ENCODE measurements at regions not wholly inside any gene's neighbourhood (a gene's known extent, or its start where the extent isn't known, plus 50 kb on each side); places are given as distances from the start of the nearest gene placed in this dataset.

DNA sequence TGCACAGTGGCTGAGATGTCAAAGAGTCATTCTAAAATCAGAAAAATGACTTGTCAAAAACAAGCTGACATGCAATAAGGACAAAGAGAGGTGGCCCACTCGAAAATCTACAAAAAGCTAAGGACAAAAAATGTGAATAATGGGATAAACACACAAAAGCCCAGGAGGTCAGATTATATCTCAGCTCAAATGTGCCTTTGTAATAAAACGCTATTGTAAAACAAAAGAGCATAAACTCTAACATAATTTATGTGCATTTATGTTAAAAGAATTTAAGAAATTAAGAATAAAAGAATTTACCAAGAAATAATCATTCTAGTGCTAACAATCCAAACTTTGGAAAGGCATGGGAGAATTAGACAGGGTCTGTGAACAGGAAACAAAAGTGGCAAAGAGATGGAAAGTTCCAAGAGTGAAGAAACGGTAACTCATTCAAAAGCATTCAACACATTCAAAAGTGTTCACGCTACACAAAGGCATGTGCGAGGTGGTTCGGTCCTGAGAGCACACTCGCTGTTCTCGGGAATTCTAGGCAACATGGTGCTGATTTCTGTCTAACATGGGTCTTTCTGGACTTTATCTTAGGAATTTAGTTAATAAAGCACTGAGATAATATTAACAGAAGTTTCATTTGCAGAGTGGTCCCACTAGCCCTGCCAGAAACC is 197.7 kb downstream of the KATNAL1 start:
- intact Hi-C loops (cut with micrococcal nuclease) = loop anchor here (10.0 kb wide), 2 partner anchors 935 to 1055 kb away; partner anchors contain the start of gene HSPH1

DNA sequence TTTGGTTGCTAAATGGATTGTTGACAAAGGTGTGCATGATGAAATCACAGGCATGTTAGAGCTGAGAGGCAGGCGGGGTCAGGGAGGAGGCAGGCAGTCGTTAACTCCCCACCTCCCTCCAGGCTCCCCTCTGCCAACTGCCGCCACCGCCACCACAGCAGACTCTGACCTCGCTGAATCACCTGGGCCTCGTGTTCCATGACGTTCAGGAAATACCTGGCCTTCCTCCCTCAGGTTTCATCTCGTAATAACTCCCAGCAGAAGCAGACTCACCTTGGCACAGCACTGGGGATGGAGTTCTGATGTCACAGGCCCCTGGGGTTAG is 198.5 kb downstream of the KATNAL1 start:
- intact Hi-C loops (cut with micrococcal nuclease) = no loop called here

DNA sequence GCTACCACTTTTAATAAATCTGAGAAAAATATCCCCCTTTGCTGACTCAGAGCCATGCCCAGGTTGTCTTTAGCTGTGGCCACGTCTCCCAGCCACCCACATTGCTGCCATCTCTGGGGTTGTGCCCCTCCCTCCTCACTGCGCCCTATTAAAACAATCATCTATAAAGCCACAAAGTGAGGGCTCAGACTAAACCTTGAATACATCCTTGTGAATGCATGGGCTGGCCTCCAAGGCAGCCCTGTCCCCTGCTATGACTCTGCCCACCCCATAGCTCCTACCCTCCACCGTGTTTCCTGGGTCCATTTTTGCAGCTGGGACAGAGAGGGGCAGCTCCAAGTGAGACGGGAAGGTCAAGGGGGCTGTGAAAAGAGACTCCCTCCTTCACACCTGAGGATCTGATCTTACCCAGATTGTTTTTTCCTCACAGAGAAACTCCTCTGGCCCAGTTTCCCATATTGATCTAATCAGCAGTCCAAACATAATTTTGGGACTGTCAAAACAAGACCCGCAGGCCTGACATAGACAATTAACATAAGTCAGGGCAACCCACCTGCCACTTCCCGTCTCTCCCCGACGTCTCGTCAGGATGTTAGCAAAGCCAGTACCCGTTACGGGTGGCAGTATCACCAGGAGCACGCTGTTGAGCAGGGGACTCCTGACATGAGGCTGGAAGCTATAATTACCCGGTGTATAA is 199.0 kb downstream of the KATNAL1 start:
- intact Hi-C loops (cut with micrococcal nuclease) = no loop called here

DNA sequence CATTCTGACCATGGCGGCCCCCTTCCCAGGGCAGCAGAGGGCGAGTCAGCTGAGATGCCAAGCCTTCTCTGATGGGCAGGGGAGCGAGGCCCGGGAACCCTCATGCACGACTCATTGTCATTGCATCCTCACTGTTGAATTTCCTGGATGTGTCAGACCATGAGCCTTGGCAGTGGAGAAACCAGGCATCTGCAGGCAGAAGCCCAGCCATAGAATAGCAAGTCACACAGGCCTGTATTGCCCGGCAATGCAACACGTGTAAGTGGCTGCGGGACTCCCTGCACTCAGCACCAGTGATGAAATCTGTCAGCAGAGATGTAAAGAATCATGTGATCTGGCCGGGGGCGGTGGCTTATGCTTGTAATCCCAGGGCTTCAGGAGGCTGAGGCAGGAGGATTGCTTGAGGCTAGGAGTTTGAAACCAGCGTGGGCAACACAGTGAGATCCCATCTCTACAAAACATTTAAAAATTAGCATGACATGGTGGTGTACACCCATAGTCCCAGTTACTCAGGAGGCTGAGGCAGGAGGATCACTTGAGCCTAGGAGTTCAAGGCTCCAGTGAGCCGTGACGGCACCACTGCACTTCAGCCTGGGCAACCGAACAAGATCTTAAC is 199.7 kb downstream of the KATNAL1 start:
- intact Hi-C loops (cut with micrococcal nuclease) = no loop called here

DNA sequence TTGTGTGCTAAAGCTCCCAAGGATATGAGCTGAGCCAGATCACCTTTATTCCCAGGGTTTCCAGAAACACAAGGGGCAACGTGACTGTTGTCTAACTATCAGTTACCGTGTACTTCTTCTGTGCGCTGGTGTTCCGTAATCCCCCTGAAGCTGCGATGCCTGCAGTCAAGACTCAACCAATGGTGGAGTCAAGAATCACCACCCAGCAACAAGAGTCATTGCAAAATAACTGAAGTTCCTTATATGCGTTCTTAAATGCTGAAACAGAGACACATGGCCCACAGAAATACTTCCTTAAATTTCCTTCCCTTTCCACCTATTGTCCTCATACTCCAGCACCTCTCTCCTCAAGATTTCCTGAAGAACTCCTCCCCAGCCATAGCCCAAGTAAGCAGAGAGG is 200.2 kb downstream of the KATNAL1 start:
- intact Hi-C loops (cut with micrococcal nuclease) = no loop called here

DNA sequence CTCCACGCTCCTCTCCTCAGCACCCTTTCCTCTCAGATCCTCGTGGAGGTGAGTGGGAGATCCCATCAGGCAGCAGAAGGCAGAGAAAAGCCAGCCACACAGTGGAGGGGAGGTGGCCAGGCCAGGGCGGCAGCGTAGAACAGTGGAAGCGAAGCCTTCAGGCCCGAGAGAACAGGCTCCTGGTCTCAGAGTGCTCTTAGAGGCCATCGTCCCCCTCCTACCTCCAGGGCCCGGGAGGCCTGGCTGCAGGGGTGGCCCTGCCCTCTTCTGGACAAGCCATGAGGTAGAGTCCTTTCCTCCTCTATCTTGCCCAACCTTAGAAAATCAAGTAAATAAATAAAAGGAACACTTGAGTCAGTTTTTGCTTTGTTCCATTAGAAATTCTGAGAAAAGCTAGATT is 202.0 kb downstream of the KATNAL1 start:
- intact Hi-C loops (cut with micrococcal nuclease) = no loop called here

DNA sequence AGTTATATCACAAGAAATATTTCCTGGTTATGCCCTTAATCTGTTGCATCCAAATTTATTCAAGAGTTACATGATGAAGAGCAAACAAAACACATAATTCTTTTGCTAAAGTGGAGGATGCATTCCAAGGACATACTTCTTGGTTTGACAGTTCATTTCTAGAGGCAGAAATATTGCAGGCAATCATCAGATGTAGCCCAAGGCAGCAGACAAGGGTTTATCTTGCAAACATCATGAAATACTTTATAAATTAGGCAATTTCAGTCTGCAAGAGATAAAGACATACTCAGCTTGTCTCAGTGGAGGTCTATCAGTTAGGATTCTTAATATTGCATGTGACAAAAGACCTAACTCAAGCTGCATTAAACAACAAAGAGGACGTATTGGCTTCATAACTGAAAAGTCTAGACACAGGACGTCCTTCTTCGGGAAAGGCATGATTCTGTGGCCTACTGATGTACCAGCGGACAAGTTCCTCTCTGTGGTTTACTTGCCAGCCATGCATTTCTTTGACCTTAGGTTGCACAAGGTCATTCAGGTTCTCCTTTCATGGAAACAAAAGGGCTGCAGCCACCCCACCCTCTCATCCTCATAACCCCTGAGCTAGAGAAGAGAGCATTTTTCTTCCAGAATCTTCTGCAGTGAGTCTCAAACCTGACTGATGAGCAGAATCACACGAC is 204.1 kb downstream of the KATNAL1 start:
- intact Hi-C loops (cut with micrococcal nuclease) = no loop called here

DNA sequence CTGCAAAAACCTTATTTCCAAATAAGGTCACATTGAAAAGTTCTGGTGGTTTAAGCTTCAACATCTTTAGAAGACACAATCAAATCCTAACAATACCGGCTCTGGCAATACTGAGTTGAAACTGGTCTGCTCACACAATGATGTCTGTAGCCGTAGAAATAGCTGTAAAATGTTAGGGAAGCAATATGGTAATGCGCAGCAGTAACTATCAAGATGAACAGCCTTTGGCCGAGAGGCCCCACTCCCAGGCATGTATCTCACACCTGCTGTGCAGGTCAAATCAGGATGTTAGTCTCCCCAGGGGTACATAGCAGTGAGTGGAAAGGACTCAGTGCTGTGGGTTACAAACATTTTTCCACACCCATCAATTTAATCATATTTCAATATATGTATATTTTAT is 207.1 kb downstream of the KATNAL1 start:
- intact Hi-C loops (cut with micrococcal nuclease) = no loop called here

DNA sequence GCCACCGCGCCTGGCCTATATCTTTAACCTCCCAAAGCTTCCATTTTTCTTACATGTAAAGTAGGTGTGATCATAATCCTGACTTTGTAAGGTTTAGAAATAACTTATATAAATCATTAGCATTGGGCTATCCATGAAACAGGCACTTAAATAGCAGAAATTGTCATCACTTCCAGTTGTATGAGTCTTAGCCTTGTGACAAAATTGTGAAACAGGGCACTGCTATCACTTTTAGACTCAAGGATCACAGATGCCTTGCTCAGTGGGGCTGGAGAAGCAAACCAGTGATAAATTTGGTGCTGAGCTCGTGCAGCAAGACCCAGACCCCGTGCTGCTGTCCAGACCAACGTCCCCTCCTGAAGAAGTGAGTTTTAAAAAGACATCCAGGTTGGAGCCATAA is 209.7 kb downstream of the KATNAL1 start:
- intact Hi-C loops (cut with micrococcal nuclease) = no loop called here

DNA sequence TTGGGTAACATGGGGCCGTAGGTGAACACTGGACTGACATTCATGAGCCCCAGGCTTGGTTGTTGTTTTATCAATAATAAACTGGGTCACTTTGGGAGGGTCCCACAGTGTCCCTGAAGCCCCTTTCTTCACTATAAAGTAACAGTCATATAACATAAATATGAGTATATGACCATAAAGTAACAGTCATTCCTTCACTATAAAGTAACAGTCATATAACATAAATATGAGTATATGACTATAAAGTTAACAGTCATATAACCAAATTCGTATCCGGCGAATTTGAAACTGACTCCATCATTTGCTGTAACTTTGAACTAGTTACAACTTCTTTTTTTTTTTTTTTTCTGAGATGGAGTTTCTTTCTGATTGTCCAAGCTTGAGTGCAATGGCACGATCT is 210.3 kb downstream of the KATNAL1 start:
- intact Hi-C loops (cut with micrococcal nuclease) = no loop called here

DNA sequence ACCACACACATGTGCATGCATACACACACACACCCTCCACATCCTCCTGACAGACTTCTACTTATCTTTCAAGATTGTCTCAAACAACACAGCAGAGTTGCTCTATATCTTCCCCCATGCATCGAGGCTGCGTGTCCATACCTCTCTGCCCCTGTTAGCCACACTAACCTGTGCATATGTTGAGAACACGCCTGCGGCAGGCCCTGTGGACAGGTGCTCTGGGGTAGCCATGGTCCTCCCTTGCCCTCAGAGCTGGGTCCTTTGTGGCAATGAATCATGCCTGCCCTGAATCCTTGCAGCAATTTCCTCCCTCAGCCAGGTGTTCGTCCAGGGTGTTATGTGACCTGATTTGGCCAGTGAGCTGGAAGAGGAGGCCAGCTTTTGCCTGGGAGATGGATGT is 213.3 kb downstream of the KATNAL1 start:
- intact Hi-C loops (cut with micrococcal nuclease) = no loop called here

DNA sequence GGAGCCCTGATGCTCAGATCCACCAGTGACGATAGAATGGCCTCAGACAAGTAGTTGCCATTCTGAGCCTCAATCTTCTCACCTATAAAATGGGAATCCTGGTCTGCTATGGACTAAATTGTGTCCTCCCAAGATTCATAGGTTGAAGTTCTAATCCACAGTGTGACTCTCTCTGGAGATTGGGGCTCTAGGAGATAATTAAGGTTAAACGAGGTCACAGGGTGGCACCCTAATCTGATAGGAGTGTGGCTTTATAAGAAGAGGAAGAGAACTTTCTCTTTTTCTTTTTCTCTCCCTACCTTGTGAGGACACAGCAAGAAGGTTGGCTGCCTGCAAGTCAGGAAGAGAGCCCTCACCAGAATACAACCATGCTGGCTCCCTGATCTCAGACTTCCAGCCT is 214.1 kb downstream of the KATNAL1 start:
- intact Hi-C loops (cut with micrococcal nuclease) = no loop called here

DNA sequence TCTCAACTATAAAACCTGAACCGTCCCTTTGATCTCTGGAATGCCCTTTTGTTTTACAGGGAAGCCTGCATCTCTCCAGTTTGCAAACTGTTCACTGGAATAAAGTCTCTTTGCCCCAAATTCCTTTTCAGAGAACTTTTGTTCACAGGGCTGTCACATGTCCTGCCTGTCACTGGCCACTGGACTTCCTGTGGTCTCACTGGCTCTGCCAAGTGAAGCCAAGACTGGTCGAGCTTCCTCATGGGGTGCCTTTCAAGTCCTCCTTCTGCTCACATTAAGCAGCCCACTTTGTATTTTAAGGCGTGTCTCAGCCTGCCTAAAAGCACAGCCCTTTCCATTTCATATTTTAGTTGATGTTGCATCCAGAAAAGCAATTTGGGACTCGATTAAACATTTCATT is 215.7 kb downstream of the KATNAL1 start:
- intact Hi-C loops (cut with micrococcal nuclease) = no loop called here

DNA sequence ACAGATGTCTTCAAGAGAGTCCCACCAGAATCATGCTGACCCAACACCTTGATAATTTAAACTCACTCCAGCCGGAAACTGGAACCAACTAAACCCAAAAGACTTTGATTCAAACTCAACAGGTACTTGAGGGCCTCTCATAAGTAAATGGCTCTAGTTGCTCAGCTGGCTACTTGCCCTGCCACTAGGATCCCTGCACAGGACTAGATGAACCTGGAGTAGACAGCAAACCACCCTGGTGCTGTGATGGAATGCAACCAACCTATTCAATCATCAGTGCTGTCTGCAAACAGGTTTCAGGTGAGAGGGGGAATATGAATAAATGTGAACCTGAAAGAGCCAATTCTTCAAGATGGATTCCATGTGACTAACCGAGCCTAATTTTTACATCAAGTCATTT is 216.3 kb downstream of the KATNAL1 start:
- intact Hi-C loops (cut with micrococcal nuclease) = no loop called here

DNA sequence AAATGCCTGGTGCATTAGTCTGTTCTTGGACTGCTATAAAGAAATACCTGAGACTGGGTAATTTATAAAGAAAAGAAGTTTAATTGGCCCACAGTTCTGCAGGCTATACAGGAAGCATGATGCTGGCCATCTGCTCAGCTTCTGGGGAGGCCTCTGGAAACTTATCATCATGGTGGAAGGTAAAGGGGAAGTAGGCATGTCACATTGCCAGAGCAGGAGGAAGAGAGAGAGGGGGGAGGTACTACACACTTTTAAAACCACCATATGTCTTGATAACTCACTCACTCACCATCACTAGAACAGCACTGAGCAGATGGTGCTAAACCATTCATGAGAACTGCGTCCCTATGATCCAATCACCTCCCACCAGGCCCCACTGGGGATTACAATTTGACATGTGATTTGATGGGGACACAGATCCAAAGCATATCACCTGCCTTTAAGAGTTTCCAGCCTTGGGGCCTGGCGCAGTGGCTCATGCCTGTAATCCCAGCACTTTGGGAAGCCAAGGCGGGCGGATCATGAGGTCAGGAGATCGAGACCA is 219.0 kb downstream of the KATNAL1 start:
- intact Hi-C loops (cut with micrococcal nuclease) = no loop called here

DNA sequence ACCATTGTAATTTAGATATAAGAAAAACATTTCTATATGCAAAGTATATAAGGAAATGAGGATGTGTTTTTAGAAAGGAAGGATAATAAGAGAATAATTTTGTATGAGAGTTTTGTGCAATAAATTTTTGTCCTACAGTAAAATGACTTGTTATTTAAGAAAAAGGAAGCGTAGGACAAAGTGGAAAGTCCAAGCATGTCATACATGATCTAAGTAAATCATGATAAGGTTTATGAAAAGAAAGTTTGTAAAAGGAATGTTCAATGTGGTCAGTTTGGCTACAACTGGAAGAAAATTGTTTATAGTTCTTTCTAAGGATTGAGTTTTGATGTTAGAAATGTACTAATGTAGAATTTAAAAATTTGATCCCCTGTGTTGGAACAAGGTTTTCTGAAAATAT is 222.3 kb downstream of the KATNAL1 start:
- intact Hi-C loops (cut with micrococcal nuclease) = no loop called here

DNA sequence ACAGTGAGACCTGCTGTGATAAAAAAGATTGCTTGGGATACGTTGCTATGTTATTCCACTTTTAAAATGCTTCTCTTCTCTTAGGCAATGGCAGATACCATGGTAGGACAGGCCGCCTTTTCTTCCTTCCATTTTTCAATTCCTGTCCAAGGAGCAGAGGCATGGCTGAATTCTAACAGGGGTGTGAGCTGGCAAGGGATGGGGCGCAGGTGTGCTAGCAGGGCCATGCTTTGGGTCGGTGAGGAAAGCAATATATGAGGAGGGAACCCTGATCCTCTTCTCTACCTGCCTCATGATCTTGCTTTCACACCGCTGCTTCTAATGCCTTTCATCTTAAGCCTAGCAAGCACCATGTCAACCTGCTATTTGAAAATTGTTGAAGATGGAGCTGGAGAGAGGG is 225.0 kb downstream of the KATNAL1 start:
- intact Hi-C loops (cut with micrococcal nuclease) = no loop called here

DNA sequence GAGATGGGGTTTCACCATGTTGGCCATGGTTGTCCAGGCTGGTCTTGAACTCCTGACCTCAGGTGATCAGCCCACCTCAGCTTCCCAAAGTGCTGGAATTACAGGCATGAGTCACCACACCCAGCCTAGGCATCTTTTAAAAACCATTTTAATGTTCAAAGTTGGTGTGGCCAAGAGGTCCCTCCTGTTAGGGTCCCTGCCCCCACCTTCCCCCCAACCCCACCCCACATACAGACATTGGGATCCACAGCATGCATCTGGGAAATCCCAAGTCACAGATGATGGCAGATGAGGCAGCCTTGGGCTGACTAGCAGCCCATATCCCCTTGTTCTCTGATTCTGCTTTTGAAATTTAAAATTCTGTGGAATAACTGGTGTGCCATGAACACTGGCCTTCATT is 226.0 kb downstream of the KATNAL1 start:
- intact Hi-C loops (cut with micrococcal nuclease) = no loop called here

DNA sequence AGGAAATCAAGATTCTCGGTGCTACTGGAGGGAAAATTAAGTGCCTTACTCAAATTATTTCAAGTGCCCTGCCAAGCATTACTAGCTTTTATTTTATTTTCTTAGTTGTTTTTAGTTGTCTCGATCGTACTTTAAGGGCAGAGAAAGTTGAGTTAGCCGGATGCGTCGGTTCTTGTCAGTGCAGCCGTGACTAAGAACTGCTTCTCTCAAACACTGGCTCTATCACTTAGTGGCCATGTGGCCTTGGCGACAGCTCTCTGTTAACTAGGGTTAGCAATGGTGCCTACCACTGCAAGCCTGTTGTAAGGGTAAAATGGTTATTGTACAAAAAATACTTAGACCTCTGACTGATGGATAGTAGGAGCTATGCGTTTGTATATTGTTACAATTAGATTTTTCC is 227.8 kb downstream of the KATNAL1 start:
- intact Hi-C loops (cut with micrococcal nuclease) = no loop called here

DNA sequence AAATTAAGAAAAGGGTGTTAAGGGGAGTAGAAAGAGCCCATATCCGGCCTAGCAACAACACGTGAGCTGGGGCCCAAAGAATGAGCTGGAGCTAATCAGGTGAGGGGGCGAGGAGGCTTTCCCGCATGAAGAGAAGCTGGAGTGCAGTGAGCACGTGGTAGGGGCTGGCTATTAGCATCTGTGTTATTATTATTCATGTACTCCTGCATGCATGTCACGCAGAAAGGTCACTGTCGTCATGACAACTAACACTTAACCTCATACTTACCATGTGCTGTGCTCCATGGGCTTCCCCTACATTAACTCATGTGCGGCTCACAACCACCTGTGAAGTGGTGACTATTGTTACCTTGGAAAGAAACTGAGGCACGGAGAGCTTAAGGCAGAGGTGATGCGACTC is 227.6 kb upstream of the UBL3 start:
- intact Hi-C loops (cut with micrococcal nuclease) = no loop called here

DNA sequence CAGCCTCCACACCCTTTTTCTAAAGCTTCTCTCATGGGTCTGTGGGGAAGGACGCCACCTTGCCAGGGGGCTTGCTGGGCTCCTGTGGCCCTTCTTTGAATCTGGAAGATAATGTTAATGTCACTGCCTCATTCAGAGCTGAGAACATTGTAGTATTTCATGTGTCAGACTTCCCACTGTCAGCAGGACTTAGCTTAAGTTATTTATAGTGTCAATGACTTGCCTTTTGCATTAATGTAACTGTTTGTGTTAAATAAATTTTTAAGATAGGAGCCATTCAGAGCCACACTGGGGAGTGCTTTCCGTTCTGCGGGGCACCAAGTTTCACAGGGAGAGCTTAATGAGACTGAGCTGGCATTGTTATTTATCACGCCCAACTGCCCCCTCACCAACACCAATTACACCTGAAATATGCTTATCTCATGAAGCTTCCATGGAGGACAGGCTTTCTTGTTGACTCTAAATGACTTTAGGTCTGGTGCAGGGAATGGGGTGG is 226.9 kb upstream of the UBL3 start:
- intact Hi-C loops (cut with micrococcal nuclease) = no loop called here

Measured in T-helper 1 cell treated with Interleukin-12 subunit alpha and Interleukin-12 subunit beta and Interleukin-4 antibody, amounts not matched to agents 30 ng/mL and 1 ng/mL, for 36 hours (primary cell).